Heart right ventricle (tissue), 16 donors: ENCODE measurements at regions not wholly inside any gene's neighbourhood (a gene's known extent, or its start where the extent isn't known, plus 50 kb on each side); places are given as distances from the start of the nearest gene placed in this dataset.

Experiments
- ATAC-seq, 8 donors: fragments of 200-7000 bp; cut with Tn5 transposase; one replicate each; pipeline ENCODE4 v1.9.1; 2020; ENCODE audit warnings: mild to moderate bottlenecking in 8 of 8, moderate library complexity in 8 of 8, moderate number of reproducible peaks in 1 of 8
- DNase-seq, 2 donors: peaks; one replicate each; pipeline ENCODE4 v3.0.0-alpha.2; 2020
- H3K27ac ChIP-seq, 10 donors: fragments of 200-600 bp; sonication (generic) in 2 of 10; one replicate each; pipeline versions ENCODE4 v1.5.0 to v1.8.0; 2020 to 2022; ENCODE audit warnings: mild to moderate bottlenecking in 3 of 10
- H3K27me3 ChIP-seq, 7 donors: fragments of 200-600 bp; one replicate each; pipeline ENCODE4 v1.8.0; 2021 to 2022; ENCODE audit warnings: mild to moderate bottlenecking in 2 of 7
- H3K36me3 ChIP-seq, 9 donors: fragments of 200-600 bp; sonication (generic) in 1 of 9; one replicate each; pipeline versions ENCODE4 v1.5.0 to v1.8.0; 2020 to 2022; ENCODE audit warnings: mild to moderate bottlenecking in 2 of 9
- H3K4me1 ChIP-seq, 9 donors: fragments of 200-600 bp; sonication (generic) in 1 of 9; one replicate each; pipeline versions ENCODE4 v1.5.0 to v1.8.0; 2020 to 2022; ENCODE audit warnings: mild to moderate bottlenecking in 4 of 9
- H3K4me3 ChIP-seq, 10 donors: fragments of 200-600 bp; sonication (generic) in 2 of 10; one replicate each; pipeline versions ENCODE4 v1.5.0 to v1.8.0; 2020 to 2022; ENCODE audit warnings: mild to moderate bottlenecking in 7 of 10, moderate library complexity in 2 of 10
- H3K9me3 ChIP-seq, 11 donors: fragments of 200-600 bp in 10 of 11; sonication (generic) in 2 of 11; one replicate each; pipeline versions ENCODE4 v1.5.0 to v1.8.0; 2013 to 2022; ENCODE audit warnings: mild to moderate bottlenecking in 2 of 11, control low read depth in 1 of 11, moderate library complexity in 1 of 11
- WGBS, 2 donors: extraction: QIAGEN DNeasy Blood & Tissue Kit; methylation state at CpG; one replicate each; pipeline ENCODE4 v1.1.7; 2013; ENCODE audit warnings: inconsistent platforms in 1 of 2; 5-methylcytosine and 5-hydroxymethylcytosine counted together
- intact Hi-C, 10 donors: fragments of 100-400 bp; cut with DNase I; formaldehyde crosslinking; loops; one replicate each; pipeline versions ENCODE4 v1.11.1 to v1.14.2; 2022
- TF ChIP-seq, protein P1 (sequence below), 9 donors: fragments of 200-600 bp; sonication (generic) in 2 of 9; IDR thresholded peaks; one replicate each; pipeline versions ENCODE4 v1.5.0 to v1.8.0; 2021 to 2022; ENCODE audit warnings: antibody characterized with exemption in 9 of 9, mild to moderate bottlenecking in 5 of 9, moderate library complexity in 1 of 9
- donor health status: Arrhythmogenic right ventricular cardiomyopathy.
- donor health status: ischemic (EF 13 %, LVEDD 7.1; RV severe dilation, severe dysfunction).
- donor health status: healthy with polysubstance abuse.
- donor health status: DM: no; HTN: yes; CAD: no.
- donor health status: DM: no; HTN: no; CAD: no.
- donor health status: ischemic (EF 25% LVEDD 6.9; RV normal size, moderate dysfunction).
- donor health status: ischemic (EF 25% LVEDD 5.7; RV mildly dilated, moderate dysfunction).
- donor health status: healthy.
- donor health status: DM: yes; HTN: yes; CAD: no.
- donor health status: Ischemic cardiomyopathy.
- donor health status: ischemic (EF 35%, LVEDD 5.7; RV mildly dilated, moderate dysfunction).
- donor health status: nonischemic (EF 11% LVEDD 7.7; RV severe dilation, severe dysfunction).
- donor health status: DM: yes; HTN: yes; CAD: no.
- donor health status: PGD.
- donor health status: ischemic (EF 29% LVEDD 5.4; RV normal size, mild dysfunction).
- donor health status: nonischemic (EF 23%, LVEDD 6.1; RV moderate dilation, normal function).

DNA sequence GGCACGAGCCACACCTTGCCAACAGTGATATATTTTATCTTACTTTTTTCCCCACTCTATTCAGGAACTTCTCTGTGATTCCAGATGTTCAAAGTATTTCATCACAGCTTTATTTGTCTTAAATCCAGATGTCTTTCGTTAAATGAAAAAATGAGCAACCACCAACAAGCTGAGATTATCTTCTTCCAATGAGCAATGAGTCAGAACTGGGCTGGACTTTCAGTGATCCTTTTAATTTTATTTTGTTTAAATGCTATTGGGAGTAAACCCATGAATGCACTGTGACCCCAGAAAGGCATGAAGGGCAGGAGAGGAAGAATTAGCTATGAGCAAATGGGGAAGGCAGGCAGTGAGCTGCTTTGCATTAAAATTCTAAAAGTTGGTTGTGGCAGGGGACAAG, 77.6 kb upstream of the IMMP2L start:
- H3K27me3 ChIP-seq, result no peaks in the 10 kb centered on the region
- no peak overlapping the region for H3K27ac ChIP-seq
- ATAC-seq, result peak in 7 of 8 donors; percentile 55 to 80 (median 73)
- no peak overlapping the region for H3K4me3 ChIP-seq
- peaks cover 0 to 2% (median 0%) of the 10 kb centered on the region in 11 donors for H3K9me3 ChIP-seq
- no peaks in the 10 kb centered on the region for H3K4me1 ChIP-seq
- intact Hi-C loops, result no loop called here
- DNase-seq, result no peak
- WGBS, 2 donors, result 44 to 56% methylated on average over 2 of the region's 2 CpGs
- TF ChIP-seq, protein P1, sequence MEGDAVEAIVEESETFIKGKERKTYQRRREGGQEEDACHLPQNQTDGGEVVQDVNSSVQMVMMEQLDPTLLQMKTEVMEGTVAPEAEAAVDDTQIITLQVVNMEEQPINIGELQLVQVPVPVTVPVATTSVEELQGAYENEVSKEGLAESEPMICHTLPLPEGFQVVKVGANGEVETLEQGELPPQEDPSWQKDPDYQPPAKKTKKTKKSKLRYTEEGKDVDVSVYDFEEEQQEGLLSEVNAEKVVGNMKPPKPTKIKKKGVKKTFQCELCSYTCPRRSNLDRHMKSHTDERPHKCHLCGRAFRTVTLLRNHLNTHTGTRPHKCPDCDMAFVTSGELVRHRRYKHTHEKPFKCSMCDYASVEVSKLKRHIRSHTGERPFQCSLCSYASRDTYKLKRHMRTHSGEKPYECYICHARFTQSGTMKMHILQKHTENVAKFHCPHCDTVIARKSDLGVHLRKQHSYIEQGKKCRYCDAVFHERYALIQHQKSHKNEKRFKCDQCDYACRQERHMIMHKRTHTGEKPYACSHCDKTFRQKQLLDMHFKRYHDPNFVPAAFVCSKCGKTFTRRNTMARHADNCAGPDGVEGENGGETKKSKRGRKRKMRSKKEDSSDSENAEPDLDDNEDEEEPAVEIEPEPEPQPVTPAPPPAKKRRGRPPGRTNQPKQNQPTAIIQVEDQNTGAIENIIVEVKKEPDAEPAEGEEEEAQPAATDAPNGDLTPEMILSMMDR (IDR thresholded peaks at IDR 0.05), result no peak
- no peaks in the 10 kb centered on the region for H3K36me3 ChIP-seq

DNA sequence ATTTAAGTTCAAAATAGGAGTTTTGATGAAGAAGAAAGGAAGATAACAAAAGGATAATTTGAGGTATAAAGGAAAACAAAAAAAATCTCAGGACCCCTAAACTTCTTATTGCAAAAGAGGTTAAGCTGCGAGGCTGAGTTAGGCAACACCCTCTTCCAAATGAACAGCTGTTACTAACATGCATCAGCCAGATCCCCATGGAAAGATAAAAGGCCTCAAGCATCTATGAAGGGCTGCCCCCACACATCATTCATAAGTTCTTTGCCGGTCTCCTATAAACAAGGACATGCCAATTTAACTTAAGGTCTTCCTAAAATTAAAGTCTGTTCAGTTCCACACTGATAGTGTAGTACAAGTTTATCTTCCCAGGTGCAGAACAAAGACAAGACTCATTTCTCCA, 75.8 kb upstream of the IMMP2L start:
- no peak overlapping the region for H3K27ac ChIP-seq
- no peaks in the 10 kb centered on the region for H3K4me1 ChIP-seq
- DNase-seq (no peak), ATAC-seq (peak in 2 of 8 donors; percentile 46 to 58)
- 54 to 57% methylated on average over 2 of the region's 2 CpGs for WGBS, 2 donors
- no peak overlapping the region for H3K4me3 ChIP-seq
- TF ChIP-seq, protein P1 (IDR thresholded peaks at IDR 0.05), result no peak
- H3K27me3 ChIP-seq, result no peaks in the 10 kb centered on the region
- intact Hi-C loops, result no loop called here
- H3K36me3 ChIP-seq, result no peaks in the 10 kb centered on the region
- peaks cover 0 to 2% (median 0%) of the 10 kb centered on the region in 11 donors for H3K9me3 ChIP-seq

DNA sequence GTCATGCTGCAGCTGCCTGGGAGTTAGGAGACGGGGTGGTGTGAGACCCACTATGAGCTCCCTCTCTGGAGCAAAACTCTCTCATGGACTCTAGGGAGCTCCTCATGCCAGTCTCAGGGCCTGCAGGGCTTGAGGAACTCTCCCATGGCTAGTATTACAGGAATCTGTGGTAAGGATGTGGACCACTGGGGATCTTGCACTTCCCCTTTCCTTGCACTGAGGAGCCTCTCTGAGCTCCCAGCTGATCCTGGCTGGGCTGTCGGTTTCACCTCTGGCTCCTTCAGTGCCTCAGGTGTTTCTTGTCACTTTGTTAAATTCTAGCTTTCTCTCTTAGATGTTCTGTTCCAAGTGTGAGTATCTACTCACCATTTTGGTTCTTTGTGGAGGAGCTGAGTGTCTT, 71.6 kb upstream of the IMMP2L start:
- Histone ChIP-seq H3K27me3 (no peaks in the 10 kb centered on the region), H3K9me3 (peaks cover 0 to 31% (median 14%) of the 10 kb centered on the region in 11 donors), H3K4me3 (no peak overlapping the region), H3K4me1 (no peaks in the 10 kb centered on the region), H3K27ac (no peak overlapping the region), H3K36me3 (no peaks in the 10 kb centered on the region)
- intact Hi-C loops, result no loop called here
- WGBS, 2 donors, result 63 to 66% methylated on average over 2 of the region's 2 CpGs
- TF ChIP-seq, protein P1 (IDR thresholded peaks at IDR 0.05), result no peak
- ATAC-seq, result no peak
- no peak for DNase-seq

DNA sequence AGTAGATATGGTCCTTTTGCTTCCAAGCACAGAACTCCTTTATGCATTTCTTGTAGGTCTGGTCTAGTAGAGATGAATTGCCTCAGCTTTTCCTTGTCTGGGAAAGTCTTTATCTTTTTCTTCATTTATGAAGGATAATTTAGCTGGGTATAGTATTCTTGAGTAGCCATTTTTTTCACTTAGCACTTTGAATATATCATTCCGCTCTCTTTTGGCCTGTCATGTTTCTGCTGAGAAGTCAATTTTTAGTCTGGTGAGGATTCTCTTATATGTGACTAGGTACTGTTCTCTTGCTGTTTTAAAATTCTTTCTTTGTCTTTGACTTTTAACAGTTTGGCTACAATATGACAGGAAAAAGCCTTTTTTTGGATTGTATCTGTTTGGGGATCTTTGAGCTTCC, 68.6 kb upstream of the IMMP2L start:
- no peak for DNase-seq
- intact Hi-C loops, result no loop called here
- Histone ChIP-seq H3K36me3 (no peaks in the 10 kb centered on the region), H3K4me1 (no peaks in the 10 kb centered on the region), H3K9me3 (peaks cover 0 to 48% (median 14%) of the 10 kb centered on the region in 11 donors), H3K27ac (no peak overlapping the region), H3K4me3 (no peak overlapping the region), H3K27me3 (no peaks in the 10 kb centered on the region)
- TF ChIP-seq, protein P1 (IDR thresholded peaks at IDR 0.05), result no peak
- no peak for ATAC-seq
- 93 to 98% methylated on average over 1 of the region's 1 CpG for WGBS, 2 donors
